HG02763 (cell line): ENCODE measurements at regions not wholly inside any gene's neighbourhood (a gene's known extent, or its start where the extent isn't known, plus 50 kb on each side); places are given as distances from the start of the nearest gene placed in this dataset.
"Not testable (repeated sequence)": the region's sequence is repeated elsewhere in the genome, so short reads cannot be mapped to it uniquely, and the experiment has no call there.

ENCODE experiments used
- ATAC-seq: cut with Tn5 transposase; IDR thresholded peaks from one replicate; pipeline ENCODE4 v1.9.1; 2021; ENCODE audit warnings: mild to moderate bottlenecking, moderate library complexity; ENCODE audit not compliant: unreplicated experiment

GRCh38 chr6:103456652-103457051 lies 1403.1 kb downstream of the HACE1 start:
- no peak for ATAC-seq

- no peak for ATAC-seq
These were observed 1404.4 kb downstream of the HACE1 start for GRCh38 chr6:103455275-103455674.

GRCh38 chr6:103409475-103409874 lies 1450.2 kb downstream of the HACE1 start:
- no peak for ATAC-seq

- no peak for ATAC-seq
These were observed 1454.4 kb downstream of the HACE1 start for GRCh38 chr6:103405321-103405720.

- no peak for ATAC-seq
These were observed 1454.9 kb downstream of the HACE1 start for GRCh38 chr6:103404799-103405198.

GRCh38 chr6:103396768-103397167 lies 1463.0 kb downstream of the HACE1 start:
- ATAC-seq = no peak

GRCh38 chr6:103379272-103379671 lies 1480.4 kb downstream of the HACE1 start:
- ATAC-seq = no peak

GRCh38 chr6:103367212-103367611 lies 1492.5 kb downstream of the HACE1 start:
- no peak for ATAC-seq

- ATAC-seq = no peak
These were observed 1503.2 kb downstream of the HACE1 start for GRCh38 chr6:103356531-103356930.

GRCh38 chr6:103344554-103345163 lies 1515.1 kb downstream of the HACE1 start:
- no peak for ATAC-seq

- no peak for ATAC-seq
These were observed 1524.3 kb downstream of the HACE1 start for GRCh38 chr6:103335412-103335811.

GRCh38 chr6:103326760-103327757 lies 1532.7 kb downstream of the HACE1 start:
- ATAC-seq = no peak

GRCh38 chr6:103313432-103313831 lies 1546.3 kb downstream of the HACE1 start:
- ATAC-seq = no peak

- not testable (repeated sequence) for ATAC-seq
These were observed 1565.3 kb downstream of the HACE1 start for GRCh38 chr6:103294376-103294775.

GRCh38 chr6:103284835-103285234 lies 1574.9 kb downstream of the HACE1 start:
- no peak for ATAC-seq

GRCh38 chr6:103280417-103280816 lies 1579.3 kb downstream of the HACE1 start:
- ATAC-seq = no peak

- ATAC-seq = no peak
These were observed 1581.8 kb downstream of the HACE1 start for GRCh38 chr6:103277936-103278335.

GRCh38 chr6:103273048-103273447 lies 1586.7 kb downstream of the HACE1 start:
- no peak for ATAC-seq

- no peak for ATAC-seq
These were observed 1590.1 kb downstream of the HACE1 start for GRCh38 chr6:103269581-103269980.

- ATAC-seq = no peak
These were observed 1591.4 kb downstream of the HACE1 start for GRCh38 chr6:103268335-103268734.

GRCh38 chr6:103264020-103264419 lies 1595.7 kb downstream of the HACE1 start:
- no peak for ATAC-seq

- no peak for ATAC-seq
These were observed 1604.6 kb downstream of the HACE1 start for GRCh38 chr6:103255132-103255531.
